Inflammatory macrophage treated with lipopolysaccharide for 1 hour (primary cell): ENCODE measurements at regions not wholly inside any gene's neighbourhood (a gene's known extent, or its start where the extent isn't known, plus 50 kb on each side); places are given as distances from the start of the nearest gene placed in this dataset.

Experiments
- DNase-seq, 2 donors: peaks; one replicate each; pipeline ENCODE4 v3.0.0-alpha.2; 2020 to 2022

DNA sequence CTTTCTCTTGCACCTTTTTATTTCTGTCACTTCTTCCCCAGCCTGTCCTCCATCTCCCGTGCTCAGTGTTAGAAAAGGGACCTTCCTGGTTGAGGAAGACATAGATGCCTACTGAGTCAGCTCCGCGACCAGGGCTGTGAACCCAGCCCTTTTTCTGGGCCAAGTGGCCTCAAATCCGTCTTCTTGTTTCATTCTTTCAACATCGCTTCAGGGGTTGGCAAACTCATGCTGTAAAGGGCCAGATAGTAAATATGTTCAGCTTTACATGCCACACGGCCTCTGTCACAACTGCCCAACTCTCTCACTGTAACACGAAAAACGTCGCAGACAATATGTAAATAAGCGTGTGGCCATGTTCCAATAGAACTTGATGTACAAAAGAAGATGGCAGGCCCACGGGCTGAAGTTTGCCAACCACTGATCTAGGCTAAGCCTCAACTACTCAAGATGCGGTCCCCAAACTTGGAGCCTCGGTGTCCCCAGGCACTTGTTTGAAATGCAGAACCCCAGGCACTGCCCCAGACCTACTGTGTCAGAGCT, 338.4 kb downstream of the MN1 start:
- DNase-seq, result no peak

DNA sequence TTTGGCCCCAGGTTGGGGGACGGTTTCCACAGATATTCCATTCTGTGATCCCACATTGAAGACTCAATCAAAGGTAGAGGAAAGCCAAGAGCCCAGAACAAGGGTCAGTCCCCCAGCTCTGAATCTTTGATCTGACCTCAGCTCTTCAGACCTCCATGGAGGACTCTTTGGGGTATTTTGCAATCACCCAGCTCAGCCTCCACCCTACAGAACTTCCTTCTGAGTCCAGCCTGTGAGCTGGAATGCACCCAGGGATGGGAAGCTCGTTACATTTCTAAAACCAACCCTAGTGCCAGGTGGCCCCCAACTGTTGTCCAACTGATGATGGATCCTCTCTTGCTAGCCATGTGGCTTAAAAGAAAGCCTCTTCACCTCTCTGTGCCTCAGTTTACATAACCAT, 335.3 kb downstream of the MN1 start:
- DNase-seq, result no peak

GRCh38 chr22:27466778-27467438, 334.6 kb downstream of the MN1 start:
- no peak for DNase-seq

GRCh38 chr22:27467711-27468110, 333.8 kb downstream of the MN1 start:
- no peak for DNase-seq

DNA sequence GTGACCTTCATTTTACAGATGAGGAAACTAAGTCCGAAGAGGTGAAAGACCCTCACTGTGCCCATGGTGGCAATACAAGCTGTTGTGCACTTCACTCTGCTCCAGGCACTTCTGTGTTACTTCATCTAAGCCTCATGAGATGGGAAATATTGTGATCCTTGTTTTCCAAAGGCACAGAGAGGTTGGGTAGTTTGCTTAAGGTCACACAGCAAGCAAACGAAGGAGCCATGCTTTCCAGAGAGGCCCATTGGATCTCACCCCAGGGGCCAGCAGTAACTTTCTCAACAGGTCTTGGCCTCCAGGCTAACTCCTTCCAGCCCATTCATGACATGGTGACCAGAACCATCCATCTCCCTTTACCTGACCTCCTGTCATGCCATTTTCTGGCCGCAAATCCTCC, 332.8 kb downstream of the MN1 start:
- no peak for DNase-seq

GRCh38 chr22:27470169-27470772, 331.3 kb downstream of the MN1 start:
- DNase-seq, result no peak

DNA sequence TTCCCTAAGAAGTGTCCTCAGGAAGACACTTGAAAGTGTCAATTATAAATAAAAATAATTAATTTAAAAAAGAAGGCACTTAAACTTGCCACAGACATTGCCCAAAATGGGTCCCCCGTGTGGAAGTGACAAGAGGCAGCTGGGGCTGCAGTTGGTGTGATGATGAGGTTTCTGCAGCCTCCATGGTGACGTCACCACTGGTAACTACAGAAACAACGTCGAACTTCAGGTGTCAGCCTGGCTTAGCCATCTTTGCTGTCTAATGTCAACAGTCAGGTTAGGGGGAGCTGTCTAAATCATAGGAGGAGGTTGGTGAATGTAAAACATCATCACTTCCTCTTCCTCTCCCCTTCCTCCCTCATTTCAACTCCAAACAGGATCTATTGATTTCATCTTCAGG, 328.6 kb downstream of the MN1 start:
- no peak for DNase-seq

DNA sequence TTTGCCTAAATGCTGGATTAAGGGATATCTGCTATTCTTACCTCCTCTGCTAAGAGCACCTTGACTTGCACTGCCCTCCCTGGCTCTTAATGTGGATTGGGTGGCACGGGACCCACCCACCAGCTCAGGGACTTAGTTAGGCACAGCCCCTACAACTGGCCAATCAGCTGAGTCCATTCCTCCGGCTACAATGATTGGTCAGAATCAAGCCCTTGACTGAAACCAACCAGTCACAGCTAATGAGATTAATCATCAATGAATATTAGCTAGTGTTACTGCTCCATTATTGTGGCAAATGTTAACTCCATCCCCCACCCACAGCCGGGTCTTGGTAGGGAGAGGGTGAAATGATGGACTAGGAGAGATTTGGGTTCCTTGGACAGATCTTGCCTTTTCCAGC, 328.0 kb downstream of the MN1 start:
- DNase-seq, result no peak

DNA sequence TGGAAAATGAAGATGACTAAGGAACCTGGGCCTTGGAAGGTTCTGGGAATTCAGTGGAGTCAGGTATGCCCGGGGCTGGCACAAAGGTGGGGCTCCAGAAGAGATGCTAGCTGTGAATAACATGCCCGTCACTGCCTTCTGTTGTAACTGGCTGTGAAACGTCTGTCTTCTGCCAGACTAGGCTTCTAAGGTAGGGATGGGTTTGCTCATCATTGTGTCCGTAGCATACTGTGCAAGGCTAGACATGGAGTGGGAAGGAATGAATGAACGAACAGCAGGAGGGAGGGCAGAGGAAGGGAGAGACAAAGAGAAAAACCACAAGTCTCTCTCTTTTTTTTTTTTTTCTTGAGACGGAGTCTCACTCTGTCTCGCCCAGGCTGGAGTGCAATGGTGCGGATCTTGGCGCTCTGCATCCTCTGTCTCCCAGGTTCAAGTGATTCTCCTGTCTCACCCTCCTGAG, 327.4 kb downstream of the MN1 start:
- no peak for DNase-seq

DNA sequence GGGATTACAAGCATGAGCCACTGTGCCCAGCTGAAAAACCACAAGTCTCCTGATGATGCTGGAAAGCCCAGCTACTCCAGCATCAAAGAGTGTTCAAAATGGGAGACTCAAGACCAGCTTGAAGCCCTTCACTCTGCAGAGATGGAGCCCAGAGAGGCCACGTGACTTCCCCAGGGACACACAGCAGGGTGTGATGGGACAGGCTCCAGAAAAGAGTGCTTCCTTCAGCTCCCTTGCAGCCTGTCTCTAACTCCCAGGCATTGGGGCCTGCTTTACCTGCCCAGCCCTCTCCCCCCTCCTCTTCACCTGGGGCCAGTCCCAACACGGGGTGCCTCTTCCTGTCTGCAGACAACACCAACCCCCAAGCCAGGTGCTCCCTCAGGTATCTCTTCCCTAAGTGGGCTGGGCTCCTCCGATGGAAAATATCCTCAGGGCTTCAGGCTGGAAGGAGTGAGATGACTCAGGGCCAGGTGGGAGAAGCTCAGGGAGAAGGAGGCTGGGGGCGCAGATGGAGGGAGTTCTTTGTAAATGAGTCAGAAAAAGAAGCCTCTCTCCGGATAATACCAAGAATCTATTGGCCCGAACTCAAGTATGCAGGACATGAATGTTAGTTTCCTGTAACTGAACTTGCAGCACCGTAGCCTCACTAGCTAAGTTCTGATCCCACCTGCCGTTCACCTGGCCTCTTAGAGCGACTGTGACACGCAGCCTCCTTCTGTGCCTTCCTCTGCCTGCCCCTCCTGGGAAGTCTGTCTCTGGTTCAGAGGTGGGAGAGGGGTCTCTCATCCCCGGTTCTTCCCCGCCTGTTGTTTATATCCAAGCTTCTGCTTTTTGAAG, 326.6 kb downstream of the MN1 start:
- no peak for DNase-seq

GRCh38 chr22:27475548-27475897, 326.0 kb downstream of the MN1 start:
- DNase-seq, result no peak

- DNase-seq, result no peak
These were observed 325.2 kb downstream of the MN1 start for GRCh38 chr22:27476318-27476717.

GRCh38 chr22:27476729-27477128, 324.8 kb downstream of the MN1 start:
- DNase-seq, result no peak

GRCh38 chr22:27477171-27477570, 324.4 kb downstream of the MN1 start:
- DNase-seq, result no peak

DNA sequence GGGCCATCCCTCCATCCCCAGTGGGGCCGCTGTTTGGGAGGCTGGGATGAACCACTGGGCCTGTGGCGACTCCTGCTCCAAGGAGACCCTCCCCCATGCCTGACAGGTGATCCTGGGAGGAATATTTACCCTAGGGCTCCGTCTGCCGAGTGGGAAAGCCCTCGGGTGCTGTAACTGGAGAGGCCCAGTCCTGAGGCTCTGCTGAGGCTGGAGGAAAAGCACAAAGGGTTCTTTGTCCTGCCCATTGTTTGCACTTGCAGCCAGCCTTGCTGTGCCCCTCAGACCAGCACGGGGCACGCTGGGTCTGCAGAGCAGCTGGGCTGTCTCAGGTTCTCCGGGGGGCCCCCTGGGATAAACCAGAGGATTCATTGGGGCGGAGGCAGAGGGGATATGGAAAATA, 321.1 kb downstream of the MN1 start:
- DNase-seq, result no peak

DNA sequence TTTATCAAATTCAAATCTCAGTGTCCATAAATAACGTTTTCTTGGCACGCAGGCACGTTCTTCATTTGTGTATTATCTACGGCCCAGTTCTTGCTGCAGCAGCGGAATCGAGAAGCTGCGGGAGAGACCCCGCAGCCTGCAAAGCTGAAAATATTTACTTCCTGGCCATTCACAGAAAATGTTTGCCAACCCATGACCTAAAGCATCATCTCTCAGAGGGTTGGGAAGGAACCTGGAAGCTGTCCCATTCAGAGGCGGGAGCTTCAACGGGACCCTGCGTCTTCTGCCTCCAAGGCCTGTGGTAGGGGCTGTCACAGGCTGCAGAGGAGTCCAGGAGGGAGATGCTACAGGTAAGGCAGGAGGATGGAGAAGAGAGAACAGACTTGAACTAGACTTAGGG, 319.2 kb downstream of the MN1 start:
- DNase-seq, result no peak

- no peak for DNase-seq
These were observed 318.3 kb downstream of the MN1 start for GRCh38 chr22:27483095-27483785.

DNA sequence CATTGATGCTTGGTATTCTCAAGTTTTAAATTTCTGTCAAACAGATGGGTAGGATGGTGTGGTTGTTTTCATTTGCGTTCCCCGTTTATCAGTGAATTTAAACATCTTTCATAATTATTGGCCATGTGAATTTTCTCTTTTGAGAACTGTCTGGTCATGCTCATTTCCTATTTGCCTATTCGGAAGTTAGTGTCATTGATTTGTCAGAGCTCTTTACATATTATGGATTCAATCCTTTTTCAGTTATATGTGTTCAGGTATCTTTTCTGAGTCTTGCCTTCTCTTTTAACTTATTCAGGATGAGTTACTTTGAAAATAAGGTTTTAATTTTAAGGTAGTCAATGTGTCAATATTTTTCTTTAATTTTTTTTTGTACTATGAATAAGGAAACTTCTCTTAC, 315.7 kb downstream of the MN1 start:
- no peak for DNase-seq

DNA sequence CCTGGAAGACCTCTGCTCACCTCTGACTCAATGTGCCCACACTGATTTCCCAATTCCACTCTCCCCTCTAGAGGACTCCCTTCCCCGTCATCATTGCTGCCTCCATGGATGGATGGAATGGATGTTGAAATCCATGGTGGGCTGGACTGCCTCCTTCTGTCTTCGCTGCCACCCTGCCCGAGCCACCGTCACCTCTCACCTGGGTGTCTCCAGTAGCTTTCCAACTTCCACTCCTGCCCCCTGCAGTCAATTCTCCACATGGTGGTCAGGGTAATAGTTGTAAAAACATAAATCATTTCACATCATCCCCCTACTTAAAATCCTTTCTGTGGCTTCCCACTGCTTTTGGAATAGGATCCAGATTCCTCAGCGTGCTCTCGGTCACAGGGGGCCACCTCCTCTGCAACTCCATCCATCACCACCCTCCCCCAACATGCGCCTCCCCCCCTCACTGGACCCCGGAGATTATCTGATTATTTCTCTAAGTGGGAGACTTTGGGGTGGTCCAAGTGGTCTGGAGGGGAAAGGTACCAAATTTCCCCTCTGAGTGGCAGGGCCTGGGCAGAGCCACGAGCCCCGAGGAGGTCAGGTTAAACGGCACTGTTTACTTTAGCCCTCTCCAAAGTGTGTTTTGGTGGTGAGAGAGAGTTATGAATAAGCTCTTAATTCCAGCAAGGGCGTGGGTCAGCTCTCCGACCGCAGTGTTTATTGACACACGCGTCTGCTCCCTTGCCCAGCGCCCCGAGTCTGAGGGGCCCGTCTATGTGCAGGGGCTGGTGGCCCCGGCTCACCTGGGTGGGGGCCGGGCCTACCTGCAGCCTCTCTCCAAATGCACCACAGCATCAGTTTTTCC, 313.7 kb downstream of the MN1 start:
- no peak for DNase-seq

DNA sequence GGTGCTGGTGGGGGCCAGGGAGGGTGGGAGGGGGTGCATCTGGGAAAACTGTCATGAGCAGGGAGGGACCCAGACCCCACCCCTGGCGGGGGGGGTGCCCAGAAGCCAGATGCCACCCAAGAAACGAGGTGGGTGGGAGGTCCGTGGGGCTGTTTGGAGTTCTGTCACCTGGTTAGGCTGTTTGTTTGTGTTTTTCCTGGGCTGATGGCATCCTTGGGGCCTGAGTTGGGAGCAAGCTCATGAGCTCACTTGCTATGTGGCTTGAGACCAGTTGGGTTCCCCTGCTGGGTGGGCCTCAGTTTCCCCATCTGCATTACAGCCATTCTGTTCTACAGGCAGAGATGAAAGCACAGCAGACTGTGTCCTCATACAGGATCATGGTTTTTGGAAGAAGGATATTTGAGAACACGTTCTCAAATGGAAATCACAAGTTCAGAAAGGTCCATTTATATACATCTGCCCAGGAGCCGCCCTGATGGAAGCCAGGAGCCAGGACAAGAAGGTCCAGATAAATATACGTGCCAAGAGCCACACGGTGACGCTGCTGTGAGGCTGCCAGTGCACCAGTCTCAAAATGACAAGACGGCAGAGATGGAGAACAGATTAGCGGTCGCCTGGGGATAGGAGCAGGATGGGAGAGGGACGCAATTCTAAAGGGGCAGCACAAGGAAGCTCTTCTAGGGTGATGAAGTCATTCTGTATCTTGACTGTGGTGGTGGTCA, 312.9 kb downstream of the MN1 start:
- DNase-seq, result no peak

DNA sequence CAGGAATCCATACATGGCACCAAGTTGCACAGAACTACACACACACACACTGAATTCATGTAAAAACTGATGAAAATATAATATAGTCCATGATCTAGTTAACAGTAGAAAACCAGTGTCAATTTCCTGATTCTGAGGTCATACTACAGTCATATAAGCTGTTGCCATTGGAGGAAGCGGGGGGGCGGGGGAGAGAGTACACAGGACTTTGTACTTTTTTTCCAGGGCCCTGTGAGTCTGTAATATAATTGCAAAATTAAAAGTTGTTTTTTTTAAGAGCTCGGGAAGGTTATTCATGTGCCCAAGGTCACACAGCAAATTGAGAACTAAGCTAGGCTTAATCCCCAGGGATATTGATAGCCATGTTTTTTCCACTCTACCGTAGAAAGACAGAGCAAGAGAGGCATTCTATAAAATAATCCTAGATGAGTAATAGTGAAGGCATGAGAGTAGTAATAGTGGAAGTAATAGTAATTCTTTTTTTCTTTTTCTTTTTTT, 312.3 kb downstream of the MN1 start:
- DNase-seq, result no peak
